ENCODE measurements at regions not wholly inside any gene's neighbourhood (a gene's known extent, or its start where the extent isn't known, plus 50 kb on each side); places are given as distances from the start of the nearest gene placed in this dataset.

DNA sequence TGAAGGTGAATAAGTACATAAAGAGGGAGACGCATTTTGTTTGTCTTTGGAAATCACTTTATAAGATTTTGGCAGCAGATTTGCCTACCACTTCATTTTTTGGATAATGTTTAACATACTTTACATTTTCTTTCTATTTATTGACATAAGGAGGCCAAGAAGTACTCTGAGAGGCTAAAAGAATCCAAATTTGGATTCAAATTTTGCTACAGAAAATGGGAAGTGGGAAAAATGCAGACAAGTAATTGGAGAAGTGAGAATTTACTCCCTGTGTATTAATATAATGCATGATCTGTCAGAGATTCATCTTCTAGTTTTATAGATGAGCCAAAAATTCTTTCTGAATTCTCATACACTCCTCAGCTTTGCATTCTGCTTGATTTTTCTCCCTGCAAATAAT, 411.2 kb upstream of the CTNND2 start (continued):
- TF ChIP-seq SP1 (IDR thresholded peaks at IDR 0.05; ENCODE audit: low read depth, low read length) (no peak), FOSL1 (IDR thresholded peaks at IDR 0.05; ENCODE audit: insufficient read depth, low read depth, low read length) (no peak), YY1 (IDR thresholded peaks at IDR 0.05; ENCODE audit: low read depth, low read length) (no peak)

All from H1 (cell line).